Omental fat pad (tissue), 3 donors: ENCODE measurements at regions not wholly inside any gene's neighbourhood (a gene's known extent, or its start where the extent isn't known, plus 50 kb on each side); places are given as distances from the start of the nearest gene placed in this dataset.

ENCODE experiments used
- ATAC-seq: fragments of 150-250 bp; one replicate; pipeline ENCODE4 v1.9.1; 2016; ENCODE audit warnings: mild to moderate bottlenecking, moderate library complexity; ENCODE audit not compliant: low FRiP score
- DNase-seq: peaks from one replicate; pipeline ENCODE4 v3.0.0-alpha.2; 2019; ENCODE audit warnings: low spot score
- CTCF ChIP-seq, 3 donors: fragments of 450-650 bp; IDR thresholded peaks; one replicate each; pipeline ENCODE4 v1.5.1; 2016 to 2017; ENCODE audit warnings: antibody characterized with exemption in 3 of 3, mild to moderate bottlenecking in 3 of 3, moderate library complexity in 2 of 3

DNA sequence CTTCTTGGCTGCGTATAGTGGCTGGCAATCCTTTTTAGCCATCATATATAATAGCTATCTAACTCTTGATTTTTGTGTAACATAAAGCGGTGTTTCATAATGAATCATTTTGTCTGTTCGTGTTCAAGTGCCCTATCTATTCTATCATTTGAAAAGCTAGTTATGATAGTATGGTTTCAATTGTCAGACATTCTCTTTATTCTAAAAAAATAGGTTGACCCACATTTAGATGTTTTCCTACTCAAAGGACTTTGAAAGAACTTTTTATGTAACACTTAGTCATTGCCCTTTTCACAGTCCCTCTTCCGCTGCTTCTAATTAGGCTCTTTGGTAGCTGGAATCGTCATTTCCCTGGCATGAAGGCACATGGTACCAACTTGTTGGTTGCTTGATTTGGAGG is 272.2 kb upstream of the B3GALT2 start:
- no peak for ATAC-seq
- no peak for TF ChIP-seq CTCF (IDR thresholded peaks at IDR 0.05)
- no peak for DNase-seq

GRCh38 chr1:193457676-193458075 is 271.3 kb upstream of the B3GALT2 start:
- ATAC-seq (no peak), DNase-seq (no peak)
- no peak for TF ChIP-seq CTCF (IDR thresholded peaks at IDR 0.05)

- ATAC-seq, result no peak
These were observed 270.4 kb upstream of the B3GALT2 start for GRCh38 chr1:193456811-193457280.

DNA sequence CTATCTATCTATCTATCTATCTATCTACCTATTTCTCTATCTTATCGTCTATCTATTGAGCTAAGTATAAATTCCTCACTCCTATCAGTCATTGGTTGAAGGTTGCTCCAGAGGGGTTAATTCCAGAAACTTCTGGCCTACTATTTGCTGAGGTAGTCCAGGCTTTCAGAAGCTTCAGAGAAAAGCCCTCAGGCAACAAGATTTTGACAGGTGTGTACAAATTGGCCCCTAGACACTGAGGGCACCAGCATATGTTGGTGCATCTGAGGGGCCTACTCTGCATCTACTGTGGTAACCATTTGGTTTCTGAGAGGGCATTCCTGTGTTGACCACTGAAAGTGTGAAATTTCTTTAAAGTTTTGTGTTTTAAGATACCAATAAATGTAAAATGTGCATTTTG is 265.2 kb upstream of the B3GALT2 start:
- DNase-seq, result no peak

More at GRCh38 chr1:193456811-193457280, 270.4 kb upstream of the B3GALT2 start:
- no peak for TF ChIP-seq CTCF (IDR thresholded peaks at IDR 0.05)
- DNase-seq, result no peak

DNA sequence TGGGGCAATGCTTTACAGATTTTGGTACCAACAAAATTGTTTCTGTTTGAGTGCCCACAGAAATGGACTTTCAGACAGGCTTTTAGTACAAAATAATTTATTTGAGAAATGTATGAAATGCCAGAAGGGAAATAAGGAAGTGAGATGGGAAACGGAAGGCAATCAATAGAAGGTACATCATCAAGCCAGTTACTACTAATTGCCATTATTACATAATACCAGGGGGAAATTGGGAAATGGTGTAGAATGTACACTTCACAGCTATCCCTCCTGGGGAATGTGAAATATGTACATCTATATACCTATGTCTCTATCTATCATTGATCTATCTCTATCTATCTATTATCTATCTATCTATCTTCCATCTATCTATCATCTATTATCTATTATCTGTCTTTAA is 264.6 kb upstream of the B3GALT2 start:
- no peak for ATAC-seq
- no peak for TF ChIP-seq CTCF (IDR thresholded peaks at IDR 0.05)

More for the DNA sequence above, 265.2 kb upstream of the B3GALT2 start:
- ATAC-seq, result no peak
- no peak for TF ChIP-seq CTCF (IDR thresholded peaks at IDR 0.05)

DNA sequence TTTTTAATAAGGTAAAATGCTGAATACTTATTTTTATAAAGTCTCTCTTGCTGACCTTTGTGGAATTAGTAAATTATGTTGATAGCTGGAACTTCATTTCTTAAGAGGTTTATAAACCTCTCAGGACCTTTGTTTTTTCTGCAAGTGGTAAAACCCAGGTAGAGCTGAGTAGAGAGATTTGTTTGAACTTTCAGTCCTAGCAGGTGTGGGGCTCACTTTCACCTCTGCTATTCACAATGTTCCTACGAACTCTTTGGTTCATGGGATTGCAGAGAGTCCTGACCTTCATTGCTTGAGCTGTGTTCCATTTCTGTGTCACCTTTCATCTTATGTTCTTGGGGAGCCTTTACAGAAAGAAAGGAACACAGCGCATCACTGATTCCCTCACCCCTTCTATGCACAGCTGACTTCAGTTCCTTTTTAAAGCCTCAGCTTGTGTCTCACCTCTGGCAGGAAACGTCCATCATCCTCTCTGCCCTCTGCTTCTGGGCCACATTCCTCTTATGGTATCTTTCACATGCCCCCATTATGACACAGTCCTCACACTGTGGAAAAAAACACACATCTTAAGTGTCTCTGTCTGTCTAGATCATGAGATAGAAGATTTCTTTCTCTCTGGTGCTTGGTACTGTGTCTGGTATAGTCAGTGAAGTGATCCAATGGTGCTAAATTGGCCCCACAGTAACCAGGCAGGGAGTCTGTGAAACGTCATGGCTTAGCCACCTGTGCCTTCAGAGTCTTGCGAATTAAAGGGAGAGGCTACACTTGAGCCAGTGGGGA is 262.5 kb upstream of the B3GALT2 start:
- no peak for TF ChIP-seq CTCF (IDR thresholded peaks at IDR 0.05)
- ATAC-seq, result no peak

More for the DNA sequence above, 264.6 kb upstream of the B3GALT2 start:
- no peak for DNase-seq

DNA sequence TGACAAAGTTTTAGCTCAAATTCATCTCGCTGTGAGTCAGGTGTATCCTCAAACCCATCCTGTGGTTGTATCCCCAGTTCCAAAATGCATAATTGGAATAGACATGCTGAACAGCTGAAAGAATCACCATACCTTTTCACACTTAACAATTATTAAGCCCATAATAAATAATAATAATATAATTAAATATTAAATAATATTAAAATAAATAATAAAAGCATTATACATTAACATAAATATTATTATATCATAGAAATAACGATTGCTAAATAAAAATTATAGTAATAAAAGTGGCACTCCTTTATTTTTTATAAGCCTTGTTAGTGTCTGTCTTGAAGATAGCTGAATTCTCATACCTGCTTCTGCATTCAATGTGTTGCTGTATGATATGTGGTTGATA is 257.5 kb upstream of the B3GALT2 start:
- TF ChIP-seq CTCF (IDR thresholded peaks at IDR 0.05), result no peak
- DNase-seq (no peak), ATAC-seq (no peak)

More for the DNA sequence above, 262.5 kb upstream of the B3GALT2 start:
- no peak for DNase-seq
